ENCODE measurements at regions not wholly inside any gene's neighbourhood (a gene's known extent, or its start where the extent isn't known, plus 50 kb on each side); places are given as distances from the start of the nearest gene placed in this dataset.

DNA sequence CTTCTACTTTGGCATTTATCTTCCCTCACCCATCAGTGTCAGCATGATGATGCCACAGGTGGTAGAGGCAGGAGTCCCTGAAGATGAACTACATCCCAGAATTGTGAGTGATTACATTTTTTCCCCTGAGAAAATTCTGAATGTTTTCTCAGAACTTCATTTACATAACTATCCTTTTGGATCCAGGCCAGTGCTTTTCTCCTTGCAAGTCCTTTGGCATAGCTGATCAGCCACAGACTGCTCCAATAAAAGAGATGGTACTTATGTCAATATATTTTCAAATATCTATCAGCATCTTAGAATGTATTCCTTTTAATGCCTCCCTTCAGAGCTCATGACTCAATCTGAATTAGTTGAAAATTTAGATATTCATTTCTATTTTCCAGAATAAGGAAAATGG, 135.5 kb downstream of the IQUB start:
- no peaks in the 10 kb centered on the region for H3K79me1 ChIP-seq (ENCODE audit: low read depth in 1 of 2, low read length in 2 of 2)
- H4K5ac ChIP-seq (ENCODE audit: low read depth, low read length): no peak overlapping the region
- no peak overlapping the region for H3K14ac ChIP-seq (replicated peaks; ENCODE audit: low read depth, low read length)
- no peak overlapping the region for H3K23ac ChIP-seq (ENCODE audit: low read depth, low read length)
- no peak overlapping the region for H4K91ac ChIP-seq (ENCODE audit: insufficient read depth, low read depth, low read length)
- no peak for TF ChIP-seq RFX5 (IDR thresholded peaks at IDR 0.05; ENCODE audit: low read depth, low read length)
- no peak for TF ChIP-seq MAZ (IDR thresholded peaks at IDR 0.05; ENCODE audit: borderline replicate concordance, low read depth, low read length)
- no peak for TF ChIP-seq MXI1 (IDR thresholded peaks at IDR 0.05; ENCODE audit: borderline replicate concordance, low read depth, low read length)
- no peak for TF ChIP-seq POLR2A (IDR thresholded peaks at IDR 0.05; ENCODE audit: low read depth, low read length)
- no peak for TF ChIP-seq CEBPB (IDR thresholded peaks at IDR 0.05; ENCODE audit: low read depth, low read length)
- TF ChIP-seq CHD1 (IDR thresholded peaks at IDR 0.05; ENCODE audit: low read depth, low read length): no peak
- TF ChIP-seq SMC3 (IDR thresholded peaks at IDR 0.05; ENCODE audit: low read depth, low read length): no peak
- TF ChIP-seq, protein P1, sequence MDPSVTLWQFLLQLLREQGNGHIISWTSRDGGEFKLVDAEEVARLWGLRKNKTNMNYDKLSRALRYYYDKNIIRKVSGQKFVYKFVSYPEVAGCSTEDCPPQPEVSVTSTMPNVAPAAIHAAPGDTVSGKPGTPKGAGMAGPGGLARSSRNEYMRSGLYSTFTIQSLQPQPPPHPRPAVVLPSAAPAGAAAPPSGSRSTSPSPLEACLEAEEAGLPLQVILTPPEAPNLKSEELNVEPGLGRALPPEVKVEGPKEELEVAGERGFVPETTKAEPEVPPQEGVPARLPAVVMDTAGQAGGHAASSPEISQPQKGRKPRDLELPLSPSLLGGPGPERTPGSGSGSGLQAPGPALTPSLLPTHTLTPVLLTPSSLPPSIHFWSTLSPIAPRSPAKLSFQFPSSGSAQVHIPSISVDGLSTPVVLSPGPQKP (IDR thresholded peaks at IDR 0.05; ENCODE audit: borderline replicate concordance, low read depth, low read length): no peak
- TF ChIP-seq BHLHE40 (IDR thresholded peaks at IDR 0.05; ENCODE audit: low read depth, low read length): no peak
- no peak for TF ChIP-seq RAD21 (IDR thresholded peaks at IDR 0.05; ENCODE audit: low read length)
- TF ChIP-seq RCOR1 (IDR thresholded peaks at IDR 0.05; ENCODE audit: insufficient replicate concordance, low read length): no peak
- TF ChIP-seq, protein P2, sequence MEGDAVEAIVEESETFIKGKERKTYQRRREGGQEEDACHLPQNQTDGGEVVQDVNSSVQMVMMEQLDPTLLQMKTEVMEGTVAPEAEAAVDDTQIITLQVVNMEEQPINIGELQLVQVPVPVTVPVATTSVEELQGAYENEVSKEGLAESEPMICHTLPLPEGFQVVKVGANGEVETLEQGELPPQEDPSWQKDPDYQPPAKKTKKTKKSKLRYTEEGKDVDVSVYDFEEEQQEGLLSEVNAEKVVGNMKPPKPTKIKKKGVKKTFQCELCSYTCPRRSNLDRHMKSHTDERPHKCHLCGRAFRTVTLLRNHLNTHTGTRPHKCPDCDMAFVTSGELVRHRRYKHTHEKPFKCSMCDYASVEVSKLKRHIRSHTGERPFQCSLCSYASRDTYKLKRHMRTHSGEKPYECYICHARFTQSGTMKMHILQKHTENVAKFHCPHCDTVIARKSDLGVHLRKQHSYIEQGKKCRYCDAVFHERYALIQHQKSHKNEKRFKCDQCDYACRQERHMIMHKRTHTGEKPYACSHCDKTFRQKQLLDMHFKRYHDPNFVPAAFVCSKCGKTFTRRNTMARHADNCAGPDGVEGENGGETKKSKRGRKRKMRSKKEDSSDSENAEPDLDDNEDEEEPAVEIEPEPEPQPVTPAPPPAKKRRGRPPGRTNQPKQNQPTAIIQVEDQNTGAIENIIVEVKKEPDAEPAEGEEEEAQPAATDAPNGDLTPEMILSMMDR (conservative IDR thresholded peaks at IDR 0.05; ENCODE audit: low read depth, low read length): no peak
- TF ChIP-seq, protein P3, sequence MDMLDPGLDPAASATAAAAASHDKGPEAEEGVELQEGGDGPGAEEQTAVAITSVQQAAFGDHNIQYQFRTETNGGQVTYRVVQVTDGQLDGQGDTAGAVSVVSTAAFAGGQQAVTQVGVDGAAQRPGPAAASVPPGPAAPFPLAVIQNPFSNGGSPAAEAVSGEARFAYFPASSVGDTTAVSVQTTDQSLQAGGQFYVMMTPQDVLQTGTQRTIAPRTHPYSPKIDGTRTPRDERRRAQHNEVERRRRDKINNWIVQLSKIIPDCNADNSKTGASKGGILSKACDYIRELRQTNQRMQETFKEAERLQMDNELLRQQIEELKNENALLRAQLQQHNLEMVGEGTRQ (IDR thresholded peaks at IDR 0.05; ENCODE audit: low read depth, low read length): no peak
- no peak for TF ChIP-seq NFE2L2 (IDR thresholded peaks at IDR 0.05; ENCODE audit: low read depth, low read length)
- TF ChIP-seq MAFK (IDR thresholded peaks at IDR 0.05; ENCODE audit: low read depth, low read length): no peak
- no peak for TF ChIP-seq FOS (IDR thresholded peaks at IDR 0.05; ENCODE audit: low read depth, low read length)
- ChIA-PET POLR2A (ENCODE audit: unreplicated experiment) (no interaction called here), CTCF (interaction anchor here (0.6 kb wide), 2 partner anchors 270 to 1386 kb away, joined by 3 read pairs; no protein-coding TSS in a partner anchor)
- H3K9me1 ChIP-seq (ENCODE audit: insufficient read depth, low read length): no peaks in the 10 kb centered on the region
- no peak overlapping the region for H4K8ac ChIP-seq (ENCODE audit: low read depth in 2 of 2, low read length in 2 of 2)
- no peaks in the 10 kb centered on the region for H3K4me1 ChIP-seq (ENCODE audit: control insufficient read depth, insufficient read depth, low read length)
- H2BK20ac ChIP-seq (ENCODE audit: low read depth, low read length): no peak overlapping the region
- H4K20me1 ChIP-seq (ENCODE audit: insufficient read depth, low read length): no peaks in the 10 kb centered on the region
- no peak overlapping the region for H3K9ac ChIP-seq (ENCODE audit: low read depth, low read length)
- no peak overlapping the region for H2BK15ac ChIP-seq (ENCODE audit: low read depth, low read length)
- no peaks in the 10 kb centered on the region for H3K27me3 ChIP-seq (ENCODE audit: control insufficient read depth, insufficient read depth, low read length)
- no peak overlapping the region for H3K27ac ChIP-seq (ENCODE audit: insufficient read depth, low read length)
- H3K4ac ChIP-seq (ENCODE audit: low read depth, low read length): no peak overlapping the region
- no peak overlapping the region for H3K4me3 ChIP-seq (ENCODE audit: insufficient read depth, low read depth, low read length)
- DNase-seq (no peak), ATAC-seq (ENCODE audit: low read depth) (no peak)
- in situ Hi-C loops (cut with MboI; ENCODE audit: low sequenced_read_pairs): no loop called here
- no peak overlapping the region for H2AK9ac ChIP-seq (replicated peaks; ENCODE audit: low read depth, low read length, poor library complexity)
- dilution Hi-C loops (cut with HindIII; ENCODE audit: low sequenced_read_pairs, unreplicated experiment): no loop called here
- H3K4me2 ChIP-seq (ENCODE audit: low read depth, low read length): no peak overlapping the region
- H2BK5ac ChIP-seq (ENCODE audit: low read depth, low read length, poor library complexity, severe bottlenecking): no peak overlapping the region
- H2AFZ ChIP-seq (replicated peaks; ENCODE audit: low read length, poor library complexity): no peak overlapping the region
- H3K18ac ChIP-seq (ENCODE audit: low read depth, low read length): no peak overlapping the region
- H2BK120ac ChIP-seq (ENCODE audit: low read depth, low read length): no peak overlapping the region
- BruUV-seq (replicated peaks): no TSS peak
- H2AK5ac ChIP-seq (ENCODE audit: low read depth, low read length): no peak overlapping the region
- intact Hi-C loops (cut with micrococcal nuclease): no loop called here
- no peaks in the 10 kb centered on the region for H3K36me3 ChIP-seq (ENCODE audit: control insufficient read depth, insufficient read depth, low read length)
- H3K9me3 ChIP-seq (ENCODE audit: control insufficient read depth, insufficient read depth, low read length): peaks cover 13% of the 10 kb centered on the region
- H3K56ac ChIP-seq (ENCODE audit: extremely low read depth, insufficient read depth, low read length): no peak overlapping the region
